ENCODE measurements at regions not wholly inside any gene's neighbourhood (a gene's known extent, or its start where the extent isn't known, plus 50 kb on each side); places are given as distances from the start of the nearest gene placed in this dataset.

DNA sequence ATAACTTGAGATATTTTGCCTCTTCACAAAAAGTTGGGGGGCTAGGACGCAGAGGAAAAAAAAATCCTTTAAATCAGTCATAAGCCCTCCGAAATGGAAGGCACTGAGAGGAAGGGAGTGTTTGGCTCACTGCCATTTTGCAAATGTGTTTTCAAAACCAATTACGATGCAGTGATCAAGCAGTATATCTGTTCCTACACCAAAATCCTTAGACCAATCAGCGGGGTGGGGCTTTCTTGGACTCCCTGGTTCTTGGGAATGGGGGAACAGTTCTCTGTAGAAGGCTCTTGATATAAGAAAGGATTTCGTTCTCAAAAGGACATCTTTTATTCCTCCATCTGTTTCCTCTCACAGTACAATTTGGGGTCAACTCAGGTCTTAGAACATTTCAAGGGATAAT is 478.6 kb upstream of the JARID2 start:
- TF ChIP-seq, protein P1, sequence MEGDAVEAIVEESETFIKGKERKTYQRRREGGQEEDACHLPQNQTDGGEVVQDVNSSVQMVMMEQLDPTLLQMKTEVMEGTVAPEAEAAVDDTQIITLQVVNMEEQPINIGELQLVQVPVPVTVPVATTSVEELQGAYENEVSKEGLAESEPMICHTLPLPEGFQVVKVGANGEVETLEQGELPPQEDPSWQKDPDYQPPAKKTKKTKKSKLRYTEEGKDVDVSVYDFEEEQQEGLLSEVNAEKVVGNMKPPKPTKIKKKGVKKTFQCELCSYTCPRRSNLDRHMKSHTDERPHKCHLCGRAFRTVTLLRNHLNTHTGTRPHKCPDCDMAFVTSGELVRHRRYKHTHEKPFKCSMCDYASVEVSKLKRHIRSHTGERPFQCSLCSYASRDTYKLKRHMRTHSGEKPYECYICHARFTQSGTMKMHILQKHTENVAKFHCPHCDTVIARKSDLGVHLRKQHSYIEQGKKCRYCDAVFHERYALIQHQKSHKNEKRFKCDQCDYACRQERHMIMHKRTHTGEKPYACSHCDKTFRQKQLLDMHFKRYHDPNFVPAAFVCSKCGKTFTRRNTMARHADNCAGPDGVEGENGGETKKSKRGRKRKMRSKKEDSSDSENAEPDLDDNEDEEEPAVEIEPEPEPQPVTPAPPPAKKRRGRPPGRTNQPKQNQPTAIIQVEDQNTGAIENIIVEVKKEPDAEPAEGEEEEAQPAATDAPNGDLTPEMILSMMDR (IDR thresholded peaks at IDR 0.05; ENCODE audit: control extremely low read depth, extremely low read depth), result no peak
- WGBS, 2 donors, result 41 to 54% methylated on average over 5 of the region's 5 CpGs
- Histone ChIP-seq H3K4me1 (ENCODE audit: control insufficient read depth in 5 of 5, insufficient read depth in 5 of 5, low read length in 5 of 5) (peaks cover 0 to 13% (median 7%) of the 10 kb centered on the region in 5 donors), H3K27me3 (ENCODE audit: control insufficient read depth in 3 of 3, insufficient read depth in 3 of 3, low read length in 2 of 3) (no peaks in the 10 kb centered on the region), H3K9me3 (ENCODE audit: control insufficient read depth in 4 of 4, insufficient read depth in 3 of 4, low read length in 3 of 4) (no peaks in the 10 kb centered on the region), H3K36me3 (ENCODE audit: control insufficient read depth in 4 of 4, insufficient read depth in 4 of 4, low read length in 4 of 4) (no peaks in the 10 kb centered on the region), H3K27ac (ENCODE audit: low read depth in 1 of 2, low read length in 1 of 2) (no peak overlapping the region), H3K9ac (ENCODE audit: insufficient read depth in 1 of 2, low read length in 2 of 2) (no peak overlapping the region), H3K4me3 (no peak overlapping the region)
- ATAC-seq (ENCODE audit: insufficient read depth, low FRiP score) (no peak), DNase-seq (peak; percentile 26 to 81 (median 70))

DNA sequence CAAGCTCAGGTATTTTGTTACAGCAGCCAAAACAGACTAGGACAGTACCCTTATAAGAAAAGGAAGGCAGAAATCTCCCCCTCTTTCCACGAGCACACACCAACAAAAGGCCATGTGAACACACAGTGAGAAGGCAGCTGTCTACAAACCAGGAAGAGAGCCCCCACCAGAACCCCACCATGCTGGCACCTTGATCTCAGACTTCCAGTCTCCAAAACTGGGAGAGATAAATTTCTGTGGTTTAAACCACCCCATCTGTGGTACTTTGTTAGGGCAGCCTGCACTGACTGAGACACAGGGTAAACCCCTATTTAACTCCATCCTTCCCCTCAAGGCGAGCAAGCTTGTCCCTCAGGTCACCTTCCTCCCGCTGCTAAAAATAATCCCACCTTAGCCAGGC is 475.8 kb upstream of the JARID2 start:
- WGBS, 2 donors, result 84 to 85% methylated on average over 3 of the region's 3 CpGs
- TF ChIP-seq, protein P1 (IDR thresholded peaks at IDR 0.05; ENCODE audit: control extremely low read depth, extremely low read depth), result no peak
- Histone ChIP-seq H3K4me1 (ENCODE audit: control insufficient read depth in 5 of 5, insufficient read depth in 5 of 5, low read length in 5 of 5) (peaks cover 0 to 13% (median 7%) of the 10 kb centered on the region in 5 donors), H3K4me3 (no peak overlapping the region), H3K27me3 (ENCODE audit: control insufficient read depth in 3 of 3, insufficient read depth in 3 of 3, low read length in 2 of 3) (no peaks in the 10 kb centered on the region), H3K9ac (ENCODE audit: insufficient read depth in 1 of 2, low read length in 2 of 2) (no peak overlapping the region), H3K27ac (ENCODE audit: low read depth in 1 of 2, low read length in 1 of 2) (no peak overlapping the region), H3K9me3 (ENCODE audit: control insufficient read depth in 4 of 4, insufficient read depth in 3 of 4, low read length in 3 of 4) (no peaks in the 10 kb centered on the region), H3K36me3 (ENCODE audit: control insufficient read depth in 4 of 4, insufficient read depth in 4 of 4, low read length in 4 of 4) (no peaks in the 10 kb centered on the region)
- DNase-seq (no peak), ATAC-seq (ENCODE audit: insufficient read depth, low FRiP score) (no peak)

- Histone ChIP-seq H3K27me3 (ENCODE audit: control insufficient read depth in 3 of 3, insufficient read depth in 3 of 3, low read length in 2 of 3) (no peaks in the 10 kb centered on the region), H3K9ac (ENCODE audit: insufficient read depth in 1 of 2, low read length in 2 of 2) (no peak overlapping the region), H3K4me1 (ENCODE audit: control insufficient read depth in 5 of 5, insufficient read depth in 5 of 5, low read length in 5 of 5) (peaks cover 0 to 13% (median 7%) of the 10 kb centered on the region in 5 donors), H3K36me3 (ENCODE audit: control insufficient read depth in 4 of 4, insufficient read depth in 4 of 4, low read length in 4 of 4) (no peaks in the 10 kb centered on the region), H3K4me3 (no peak overlapping the region), H3K27ac (ENCODE audit: low read depth in 1 of 2, low read length in 1 of 2) (no peak overlapping the region), H3K9me3 (ENCODE audit: control insufficient read depth in 4 of 4, insufficient read depth in 3 of 4, low read length in 3 of 4) (no peaks in the 10 kb centered on the region)
- ATAC-seq (ENCODE audit: insufficient read depth, low FRiP score) (no peak), DNase-seq (peak in 1 of 3 donors; percentile 30)
- TF ChIP-seq, protein P1 (IDR thresholded peaks at IDR 0.05; ENCODE audit: control extremely low read depth, extremely low read depth), result no peak
- 66 to 78% methylated on average over 6 of the region's 6 CpGs for WGBS, 2 donors
Observed at GRCh38 chr6:14770572-14770971, 475.3 kb upstream of the JARID2 start.

DNA sequence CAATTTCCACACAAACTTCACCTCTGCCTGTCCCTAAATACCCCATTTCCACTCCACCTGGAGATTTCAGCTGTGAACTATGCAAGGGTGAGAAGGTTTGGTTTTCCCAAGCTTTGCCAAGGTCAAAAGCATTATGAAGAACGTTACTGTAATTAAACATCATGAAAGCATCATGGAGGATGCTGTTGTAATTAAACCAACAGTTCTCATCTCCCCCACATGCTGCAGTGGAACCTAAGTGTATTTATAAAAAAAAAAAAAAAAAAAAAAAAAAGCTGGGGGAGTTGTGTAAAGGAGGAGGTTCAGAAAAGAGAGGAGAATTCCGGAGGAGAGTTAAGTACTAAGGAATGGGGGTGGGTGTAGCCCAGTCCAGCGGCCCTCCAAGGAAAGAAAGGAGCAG is 474.9 kb upstream of the JARID2 start:
- TF ChIP-seq, protein P1 (IDR thresholded peaks at IDR 0.05; ENCODE audit: control extremely low read depth, extremely low read depth), result no peak
- Histone ChIP-seq H3K36me3 (ENCODE audit: control insufficient read depth in 4 of 4, insufficient read depth in 4 of 4, low read length in 4 of 4) (no peaks in the 10 kb centered on the region), H3K9ac (ENCODE audit: insufficient read depth in 1 of 2, low read length in 2 of 2) (no peak overlapping the region), H3K4me3 (no peak overlapping the region), H3K4me1 (ENCODE audit: control insufficient read depth in 5 of 5, insufficient read depth in 5 of 5, low read length in 5 of 5) (peaks cover 0 to 13% (median 7%) of the 10 kb centered on the region in 5 donors), H3K9me3 (ENCODE audit: control insufficient read depth in 4 of 4, insufficient read depth in 3 of 4, low read length in 3 of 4) (no peaks in the 10 kb centered on the region), H3K27ac (ENCODE audit: low read depth in 1 of 2, low read length in 1 of 2) (no peak overlapping the region), H3K27me3 (ENCODE audit: control insufficient read depth in 3 of 3, insufficient read depth in 3 of 3, low read length in 2 of 3) (no peaks in the 10 kb centered on the region)
- no peak for ATAC-seq (ENCODE audit: insufficient read depth, low FRiP score)
- WGBS, 2 donors, result 58 to 87% methylated on average over 3 of the region's 3 CpGs
- DNase-seq, result no peak
